ENCODE measurements at regions not wholly inside any gene's neighbourhood (a gene's known extent, or its start where the extent isn't known, plus 50 kb on each side); places are given as distances from the start of the nearest gene placed in this dataset.

GRCh38 chr13:110807546-110807945 lies 94.0 kb downstream of the ING1 start:
- H3K27ac ChIP-seq: no peak overlapping the region
- POLR2A ChIA-PET (ENCODE audit: low non-redundant PET): no interaction called here
- TF ChIP-seq, protein P1, sequence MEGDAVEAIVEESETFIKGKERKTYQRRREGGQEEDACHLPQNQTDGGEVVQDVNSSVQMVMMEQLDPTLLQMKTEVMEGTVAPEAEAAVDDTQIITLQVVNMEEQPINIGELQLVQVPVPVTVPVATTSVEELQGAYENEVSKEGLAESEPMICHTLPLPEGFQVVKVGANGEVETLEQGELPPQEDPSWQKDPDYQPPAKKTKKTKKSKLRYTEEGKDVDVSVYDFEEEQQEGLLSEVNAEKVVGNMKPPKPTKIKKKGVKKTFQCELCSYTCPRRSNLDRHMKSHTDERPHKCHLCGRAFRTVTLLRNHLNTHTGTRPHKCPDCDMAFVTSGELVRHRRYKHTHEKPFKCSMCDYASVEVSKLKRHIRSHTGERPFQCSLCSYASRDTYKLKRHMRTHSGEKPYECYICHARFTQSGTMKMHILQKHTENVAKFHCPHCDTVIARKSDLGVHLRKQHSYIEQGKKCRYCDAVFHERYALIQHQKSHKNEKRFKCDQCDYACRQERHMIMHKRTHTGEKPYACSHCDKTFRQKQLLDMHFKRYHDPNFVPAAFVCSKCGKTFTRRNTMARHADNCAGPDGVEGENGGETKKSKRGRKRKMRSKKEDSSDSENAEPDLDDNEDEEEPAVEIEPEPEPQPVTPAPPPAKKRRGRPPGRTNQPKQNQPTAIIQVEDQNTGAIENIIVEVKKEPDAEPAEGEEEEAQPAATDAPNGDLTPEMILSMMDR (conservative IDR thresholded peaks at IDR 0.05; ENCODE audit: low read depth): no peak
- CTCF ChIA-PET: no interaction called here
- no peak for DNase-seq (ENCODE audit: low spot score)

GRCh38 chr13:110808138-110808537 lies 94.6 kb downstream of the ING1 start:
- no peak overlapping the region for H3K27ac ChIP-seq
- DNase-seq (ENCODE audit: low spot score): no peak
- POLR2A ChIA-PET (ENCODE audit: low non-redundant PET): no interaction called here
- CTCF ChIA-PET: interaction anchor here (0.7 kb wide), 1 partner anchor 283 kb away, joined by 6 read pairs; no protein-coding TSS in a partner anchor
- TF ChIP-seq, protein P1 (conservative IDR thresholded peaks at IDR 0.05; ENCODE audit: low read depth): no peak

DNA sequence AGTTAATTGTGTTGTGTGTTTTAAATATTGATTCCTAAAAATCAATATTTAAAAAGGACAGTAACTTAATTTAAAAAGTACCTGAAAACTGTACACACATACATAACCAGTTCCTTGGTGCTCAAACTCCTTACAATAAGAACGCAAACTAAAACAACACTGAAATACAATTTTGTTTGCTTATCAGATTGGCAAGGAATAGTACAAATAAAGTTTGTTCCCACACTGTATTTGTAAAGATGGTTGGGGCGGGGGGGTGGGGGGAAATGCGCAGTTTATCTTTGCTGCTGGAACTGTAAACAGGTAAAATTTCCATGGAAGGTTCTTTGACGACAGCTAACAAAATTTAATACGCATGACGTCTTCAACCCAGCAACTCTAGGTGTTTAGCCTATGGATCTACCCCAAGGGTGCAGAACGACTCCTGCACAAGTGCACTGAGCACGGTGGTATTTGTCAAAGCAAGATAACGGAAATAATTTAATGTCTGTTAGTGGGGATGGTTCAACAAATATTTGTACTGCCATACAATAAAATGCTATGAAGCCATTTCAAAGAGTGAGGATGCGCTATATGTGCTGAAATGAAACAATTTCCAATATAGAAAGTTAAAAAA lies 96.5 kb downstream of the ING1 start:
- no peak overlapping the region for H3K27ac ChIP-seq
- no peak for DNase-seq (ENCODE audit: low spot score)
- TF ChIP-seq, protein P1 (conservative IDR thresholded peaks at IDR 0.05; ENCODE audit: low read depth): no peak
- ChIA-PET CTCF (interaction anchor here (0.6 kb wide), 1 partner anchor 76 kb away, joined by 4 read pairs; no protein-coding TSS in a partner anchor), POLR2A (ENCODE audit: low non-redundant PET) (no interaction called here)

GRCh38 chr13:110811008-110811720 lies 97.7 kb downstream of the ING1 start:
- H3K27ac ChIP-seq: no peak overlapping the region
- POLR2A ChIA-PET (ENCODE audit: low non-redundant PET): no interaction called here
- TF ChIP-seq, protein P1 (conservative IDR thresholded peaks at IDR 0.05; ENCODE audit: low read depth): no peak
- DNase-seq (ENCODE audit: low spot score): no peak
- CTCF ChIA-PET: interaction anchor here (0.5 to 0.6 kb wide), 2 partner anchors 75 to 247 kb away, joined by 3 to 4 read pairs; no protein-coding TSS in a partner anchor

DNA sequence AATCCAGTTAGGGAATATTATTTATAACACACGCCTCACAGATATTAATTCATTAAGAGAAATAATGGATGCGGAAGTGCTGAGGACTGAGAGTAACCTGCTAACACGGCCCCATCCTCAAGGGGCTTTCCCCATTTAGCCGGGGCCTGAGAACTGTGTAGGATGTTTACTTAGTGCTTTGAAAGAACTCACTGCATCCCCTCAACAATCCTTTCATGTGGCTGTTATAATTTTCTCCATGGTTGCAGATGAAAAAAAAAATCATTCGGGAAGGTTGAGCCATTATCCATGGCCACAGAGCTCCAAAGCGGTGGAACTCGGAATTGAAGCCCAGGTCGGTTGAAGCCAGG lies 98.2 kb downstream of the ING1 start:
- no peak overlapping the region for H3K27ac ChIP-seq
- no peak for DNase-seq (ENCODE audit: low spot score)
- TF ChIP-seq, protein P1 (conservative IDR thresholded peaks at IDR 0.05; ENCODE audit: low read depth): no peak
- POLR2A ChIA-PET (ENCODE audit: low non-redundant PET): no interaction called here
- CTCF ChIA-PET: interaction anchor here (0.5 to 0.6 kb wide), 2 partner anchors 246 to 522 kb away, joined by 3 to 4 read pairs; no protein-coding TSS in a partner anchor

DNA sequence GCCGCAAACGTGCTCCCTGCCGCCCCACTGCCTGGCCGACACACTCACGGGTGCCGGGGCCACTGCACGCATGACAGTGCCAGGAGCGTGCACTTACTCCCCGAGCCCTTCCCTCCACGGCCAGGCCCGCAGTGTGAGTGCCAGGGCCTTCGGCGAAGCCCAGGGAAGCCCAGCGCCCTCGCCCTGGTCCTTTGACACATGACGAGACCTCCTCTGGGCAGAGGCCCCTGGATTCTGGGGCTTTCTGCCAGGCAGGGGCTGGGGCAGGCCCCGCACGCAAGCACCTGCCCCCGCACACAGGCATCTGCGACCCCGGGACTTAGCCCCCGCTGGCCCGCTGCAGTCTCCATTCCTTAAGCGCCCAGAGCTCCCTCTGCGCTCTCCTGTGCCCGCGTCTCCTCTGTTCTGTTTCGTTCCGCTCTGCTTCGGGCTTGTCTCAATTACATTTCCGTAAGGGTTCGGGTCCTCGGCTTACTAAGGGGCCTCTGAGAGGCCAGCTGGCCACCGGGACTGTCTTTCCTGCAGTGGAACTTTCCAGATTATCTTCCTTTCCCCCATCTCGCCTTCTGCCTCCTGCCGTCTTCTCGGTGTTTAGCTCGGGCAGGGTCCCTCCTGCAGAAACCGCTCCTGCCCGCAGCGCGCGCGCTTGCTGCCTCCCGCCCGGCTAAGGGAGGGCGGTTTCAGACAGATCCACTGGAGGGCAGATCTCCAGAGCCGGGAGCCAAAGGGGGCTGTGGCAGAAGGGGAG lies 98.8 kb downstream of the ING1 start:
- POLR2A ChIA-PET (ENCODE audit: low non-redundant PET): no interaction called here
- H3K27ac ChIP-seq: no peak overlapping the region
- no peak for DNase-seq (ENCODE audit: low spot score)
- TF ChIP-seq, protein P1 (conservative IDR thresholded peaks at IDR 0.05; ENCODE audit: low read depth): no peak
- CTCF ChIA-PET: interaction anchor here (0.6 kb wide), 1 partner anchor 522 kb away, joined by 4 read pairs; no protein-coding TSS in a partner anchor
